KBM-7 (cell line): ENCODE measurements at regions not wholly inside any gene's neighbourhood (a gene's known extent, or its start where the extent isn't known, plus 50 kb on each side); places are given as distances from the start of the nearest gene placed in this dataset.

ENCODE experiments used
- DNase-seq: peaks from one replicate; pipeline ENCODE4 v3.0.0-alpha.2; 2015
- in situ Hi-C: fragments of 300-500 bp; cut with MboI; formaldehyde crosslinking; loops from 2 replicates; pipeline ENCODE4 v1.14.3; 2020; ENCODE audit warnings: low sequenced_read_pairs, low pct_unique_long_range_greater_than_20kb, mixed read lengths

DNA sequence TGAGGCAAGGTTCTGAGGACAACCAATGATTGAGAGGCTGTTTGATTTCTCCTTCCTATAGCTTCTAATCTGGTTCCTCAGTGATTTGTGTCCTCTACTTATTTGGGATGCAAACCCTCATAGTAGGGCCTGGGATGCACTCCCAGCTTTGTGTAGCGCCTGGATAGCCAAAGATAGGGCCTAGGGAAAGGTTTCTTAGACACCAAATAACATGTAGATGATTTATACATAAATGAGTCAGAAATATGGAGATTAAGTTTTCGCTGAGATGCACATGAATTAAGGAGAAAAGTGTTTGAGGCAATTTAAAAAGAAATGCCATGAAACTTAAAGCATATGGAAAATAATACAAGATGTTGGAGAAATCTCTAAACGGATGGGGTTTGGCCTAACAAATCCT lies 66.0 kb upstream of the LMO4 start:
- in situ Hi-C loops = no loop called here
- DNase-seq = no peak

DNA sequence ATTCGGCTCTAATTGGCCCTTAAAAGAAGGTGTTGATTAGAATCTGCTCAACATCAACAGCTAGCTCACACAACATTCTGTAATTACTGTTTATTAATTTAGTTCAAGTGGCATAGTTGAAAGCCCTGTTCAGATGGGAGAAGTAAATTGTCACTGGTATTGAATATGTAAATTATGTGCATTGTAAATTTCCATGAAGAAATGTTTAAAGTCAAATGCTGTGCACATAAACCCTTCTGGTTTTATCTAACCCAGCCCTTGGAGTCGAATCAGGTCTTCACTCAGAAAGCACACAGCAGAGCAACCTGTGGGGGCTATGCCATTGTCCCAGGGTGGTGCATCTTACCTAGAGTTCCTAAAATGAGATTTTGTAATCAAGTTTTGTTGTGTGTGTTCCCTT lies 65.4 kb upstream of the LMO4 start:
- no peak for DNase-seq
- in situ Hi-C loops = no loop called here

DNA sequence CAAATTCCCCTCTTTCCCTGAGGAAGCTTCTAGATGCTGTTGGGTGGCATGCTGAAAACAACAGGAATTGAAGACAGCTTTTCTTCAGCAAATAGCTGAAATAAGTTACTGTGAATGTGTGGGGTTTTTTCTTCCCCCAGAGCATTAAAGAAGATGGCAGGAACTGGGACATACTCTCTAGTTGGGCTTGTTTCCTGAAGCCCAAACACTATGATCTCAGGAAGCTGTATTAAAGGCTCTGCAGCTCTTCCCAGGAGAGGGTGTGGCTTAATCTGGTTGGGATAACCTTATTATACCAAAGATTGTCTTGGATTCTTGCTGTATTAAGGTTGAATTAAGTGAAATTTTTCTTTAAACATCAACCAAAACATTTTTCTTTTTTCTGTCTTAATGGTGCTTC lies 64.9 kb upstream of the LMO4 start:
- in situ Hi-C loops = no loop called here
- DNase-seq = no peak

GRCh38 chr1:87264976-87265375 lies 63.7 kb upstream of the LMO4 start:
- DNase-seq = no peak
- in situ Hi-C loops = no loop called here

DNA sequence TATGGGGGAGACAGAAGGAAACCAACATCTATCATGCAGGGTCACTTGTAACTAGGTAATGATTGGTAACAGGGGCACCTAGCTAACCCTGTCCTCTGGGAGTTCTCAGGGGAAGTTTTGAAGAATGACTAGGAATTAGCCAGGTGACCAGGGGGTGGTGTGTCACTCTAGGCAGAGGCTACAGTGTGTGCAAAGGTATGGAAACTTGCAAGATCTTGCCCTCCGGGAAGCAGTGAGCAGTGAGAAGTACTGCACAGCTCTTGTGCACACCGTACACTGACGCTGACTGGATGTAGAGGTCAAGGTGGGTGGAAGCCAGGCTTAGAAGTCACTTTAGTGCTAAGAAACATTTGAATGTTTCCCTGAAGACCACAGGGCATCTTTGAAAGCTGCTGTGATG lies 62.9 kb upstream of the LMO4 start:
- DNase-seq = no peak
- in situ Hi-C loops = no loop called here

GRCh38 chr1:87268111-87268510 lies 60.6 kb upstream of the LMO4 start:
- DNase-seq = no peak

DNA sequence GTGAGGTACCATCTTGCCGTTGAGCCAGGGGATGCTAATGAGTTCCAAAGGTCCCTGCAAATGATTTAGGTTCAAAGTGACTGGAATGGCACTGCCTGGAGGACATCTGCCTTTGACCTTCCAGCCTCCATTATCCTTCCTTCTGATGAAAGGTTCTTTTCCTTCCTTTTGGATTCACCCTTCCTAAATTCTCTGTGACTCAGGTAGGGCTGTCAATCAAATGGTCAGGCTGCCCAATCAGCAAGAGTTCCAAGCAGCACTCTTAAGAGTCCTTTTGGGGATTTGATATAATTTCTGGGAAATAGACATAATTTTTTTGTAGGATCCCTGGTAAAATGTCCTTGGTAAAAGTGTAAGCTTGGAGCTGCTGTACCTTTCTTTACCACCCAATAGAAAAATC lies 58.8 kb upstream of the LMO4 start:
- DNase-seq = no peak
- in situ Hi-C loops = no loop called here

More at GRCh38 chr1:87268111-87268510, 60.6 kb upstream of the LMO4 start:
- in situ Hi-C loops = no loop called here

DNA sequence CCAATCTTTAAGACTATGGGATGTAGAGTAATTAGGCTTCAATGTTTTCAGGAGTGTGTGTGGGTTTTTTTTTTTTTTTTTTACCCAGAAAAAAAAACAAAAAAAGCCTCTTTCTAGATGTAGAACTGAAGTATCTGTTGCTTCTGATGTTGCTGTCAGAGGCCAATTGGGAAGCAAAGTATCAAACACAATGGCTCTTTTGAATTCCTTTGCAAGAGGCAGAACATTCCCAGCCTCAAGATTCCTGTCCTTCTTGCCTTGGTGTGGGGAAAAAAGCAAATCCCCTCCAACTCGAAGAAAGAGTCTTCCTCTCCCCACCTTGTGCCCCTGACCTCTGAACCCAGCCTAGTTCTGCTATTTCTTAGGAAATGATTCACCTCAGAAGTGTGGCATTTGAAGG lies 55.4 kb upstream of the LMO4 start:
- in situ Hi-C loops = no loop called here
- no peak for DNase-seq

DNA sequence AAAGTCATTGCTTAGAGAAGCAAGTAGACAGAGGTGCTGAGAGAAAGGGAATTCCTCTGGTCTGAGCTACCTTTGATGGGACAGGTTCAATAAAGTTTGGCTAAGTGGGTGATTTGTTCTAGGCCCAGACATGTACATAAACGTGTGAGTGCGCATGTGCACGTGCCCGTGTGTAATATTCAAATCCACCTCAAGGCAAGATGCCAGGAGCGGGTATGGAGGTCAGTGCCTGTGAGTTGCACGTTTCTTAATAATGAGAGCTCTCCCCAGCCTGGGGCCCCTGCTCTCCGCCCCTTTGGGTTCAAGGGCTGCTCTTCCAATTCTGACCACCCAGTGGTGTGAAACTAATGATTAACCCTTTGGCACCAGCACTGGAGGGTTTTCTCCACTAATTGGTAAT lies 53.8 kb upstream of the LMO4 start:
- in situ Hi-C loops = no loop called here
- DNase-seq = no peak

GRCh38 chr1:87278825-87279535 lies 49.7 kb upstream of the LMO4 start:
- in situ Hi-C loops = no loop called here
- DNase-seq = no peak
